CD4-positive, alpha-beta T cell (primary cell): ENCODE measurements at regions not wholly inside any gene's neighbourhood (a gene's known extent, or its start where the extent isn't known, plus 50 kb on each side); places are given as distances from the start of the nearest gene placed in this dataset.

Experiments used
- ATAC-seq: fragments of 200-7000 bp; cut with Tn5 transposase; one replicate; pipeline ENCODE4 v1.10.0; 2022; ENCODE audit warnings: mild to moderate bottlenecking; ENCODE audit not compliant: poor library complexity
- CTCF ChIA-PET: fragments of 350-600 bp; sonication (Branson Sonifier 250); formaldehyde crosslinking; loops from one replicate; lab custom pipeline; 2021; ENCODE audit warnings: antibody characterized with exemption, inconsistent platforms; lab: Charles Lee
- POLR2A ChIA-PET: fragments of 350-600 bp; sonication (Branson Sonifier 250); formaldehyde crosslinking; loops from one replicate; lab custom pipeline; 2021; ENCODE audit warnings: antibody characterized with exemption, inconsistent platforms; lab: Charles Lee
- DNase-seq, 14 experiments: peaks; one replicate each; pipeline ENCODE4 v3.0.0-alpha.2; 2013 to 2020; ENCODE audit warnings: mixed read lengths in 2 of 14
- H3K27ac ChIP-seq, 2 donors: one replicate each; pipeline versions ENCODE4 v1.5.1 to v1.7.0; 2013; ENCODE audit warnings: low read length in 2 of 2, low read depth in 1 of 2, mild to moderate bottlenecking in 1 of 2
- H3K27me3 ChIP-seq, 2 experiments: 1 replicate in 1 of 2; 2 replicates in 1 of 2; pipeline versions ENCODE4 v1.6.1 to v1.7.0; 2013; ENCODE audit warnings: low read length in 2 of 2, control low read depth in 1 of 2, mild to moderate bottlenecking in 1 of 2, moderate library complexity in 1 of 2; ENCODE audit not compliant: insufficient read depth in 2 of 2, control insufficient read depth in 1 of 2
- H3K36me3 ChIP-seq: one replicate; pipeline ENCODE4 v1.6.1; 2013; ENCODE audit warnings: low read length, control low read depth; ENCODE audit not compliant: insufficient read depth
- H3K4me1 ChIP-seq: one replicate; pipeline ENCODE4 v1.6.1; 2013; ENCODE audit warnings: low read length, control low read depth; ENCODE audit not compliant: insufficient read depth
- H3K4me3 ChIP-seq: one replicate; pipeline ENCODE4 v1.5.1; 2013; ENCODE audit warnings: mild to moderate bottlenecking, low read length, moderate library complexity
- H3K9me3 ChIP-seq, 2 experiments: 1 replicate in 1 of 2; 2 replicates in 1 of 2; pipeline versions ENCODE4 v1.6.1 to v1.7.0; 2013; ENCODE audit warnings: low read length in 2 of 2, mild to moderate bottlenecking in 2 of 2, control low read depth in 1 of 2, moderate library complexity in 1 of 2; ENCODE audit not compliant: control insufficient read depth in 1 of 2, insufficient read depth in 1 of 2
- H3K27ac Mint-ChIP-seq: one replicate; pipeline ENCODE4 v1.8.0; 2020; ENCODE audit warnings: mixed read lengths
- H3K27me3 Mint-ChIP-seq: one replicate; pipeline ENCODE4 v1.8.0; 2021; ENCODE audit warnings: mixed read lengths
- H3K36me3 Mint-ChIP-seq: one replicate; pipeline ENCODE4 v1.8.0; 2021; ENCODE audit warnings: low read depth, mixed read lengths
- H3K4me1 Mint-ChIP-seq: one replicate; pipeline ENCODE4 v1.8.0; 2021; ENCODE audit warnings: low read depth, mixed read lengths
- H3K4me3 Mint-ChIP-seq: one replicate; pipeline ENCODE4 v1.8.0; 2020; ENCODE audit warnings: mild to moderate bottlenecking, mixed read lengths
- H3K9me3 Mint-ChIP-seq: one replicate; pipeline ENCODE4 v1.8.0; 2020; ENCODE audit warnings: mixed read lengths
- intact Hi-C, 2 experiments: fragments of 100-400 bp; cut with DNase I in 1 of 2; cut with micrococcal nuclease in 1 of 2; formaldehyde crosslinking; loops; one replicate each; pipeline versions ENCODE4 v1.15.1 to v1.9.0; 2023 to 2025; cut with DNase I, micrococcal nuclease
- TF ChIP-seq, protein P1 (sequence below): fragments of 200-600 bp; IDR thresholded peaks from one replicate; pipeline ENCODE4 v1.8.0; 2022; ENCODE audit warnings: antibody characterized with exemption, mild to moderate bottlenecking

GRCh38 chr6:74676906-74677305, 528.9 kb downstream of the COL12A1 start:
- ATAC-seq (no peak), DNase-seq (no peak)
- no peaks in the 10 kb centered on the region for H3K9me3 ChIP-seq
- no peaks in the 10 kb centered on the region for H3K4me1 ChIP-seq
- ChIA-PET POLR2A (no interaction called here), CTCF (no interaction called here)
- TF ChIP-seq, protein P1, sequence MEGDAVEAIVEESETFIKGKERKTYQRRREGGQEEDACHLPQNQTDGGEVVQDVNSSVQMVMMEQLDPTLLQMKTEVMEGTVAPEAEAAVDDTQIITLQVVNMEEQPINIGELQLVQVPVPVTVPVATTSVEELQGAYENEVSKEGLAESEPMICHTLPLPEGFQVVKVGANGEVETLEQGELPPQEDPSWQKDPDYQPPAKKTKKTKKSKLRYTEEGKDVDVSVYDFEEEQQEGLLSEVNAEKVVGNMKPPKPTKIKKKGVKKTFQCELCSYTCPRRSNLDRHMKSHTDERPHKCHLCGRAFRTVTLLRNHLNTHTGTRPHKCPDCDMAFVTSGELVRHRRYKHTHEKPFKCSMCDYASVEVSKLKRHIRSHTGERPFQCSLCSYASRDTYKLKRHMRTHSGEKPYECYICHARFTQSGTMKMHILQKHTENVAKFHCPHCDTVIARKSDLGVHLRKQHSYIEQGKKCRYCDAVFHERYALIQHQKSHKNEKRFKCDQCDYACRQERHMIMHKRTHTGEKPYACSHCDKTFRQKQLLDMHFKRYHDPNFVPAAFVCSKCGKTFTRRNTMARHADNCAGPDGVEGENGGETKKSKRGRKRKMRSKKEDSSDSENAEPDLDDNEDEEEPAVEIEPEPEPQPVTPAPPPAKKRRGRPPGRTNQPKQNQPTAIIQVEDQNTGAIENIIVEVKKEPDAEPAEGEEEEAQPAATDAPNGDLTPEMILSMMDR = no peak
- no peaks in the 10 kb centered on the region for H3K36me3 ChIP-seq
- H3K36me3 Mint-ChIP-seq = no peaks in the 10 kb centered on the region
- H3K9me3 Mint-ChIP-seq = peaks cover 9% of the 10 kb centered on the region
- no peaks in the 10 kb centered on the region for H3K27me3 ChIP-seq
- intact Hi-C loops = no loop called here
- H3K27ac Mint-ChIP-seq = no peak overlapping the region
- no peak overlapping the region for H3K4me3 Mint-ChIP-seq
- no peak overlapping the region for H3K4me3 ChIP-seq
- H3K27me3 Mint-ChIP-seq = no peaks in the 10 kb centered on the region
- no peak overlapping the region for H3K27ac ChIP-seq
- H3K4me1 Mint-ChIP-seq = no peaks in the 10 kb centered on the region

GRCh38 chr6:74674377-74674776, 531.5 kb downstream of the COL12A1 start:
- TF ChIP-seq, protein P1 = no peak
- Mint-ChIP-seq H3K27me3 (no peaks in the 10 kb centered on the region), H3K27ac (no peak overlapping the region), H3K36me3 (no peaks in the 10 kb centered on the region), H3K4me3 (no peak overlapping the region), H3K4me1 (no peaks in the 10 kb centered on the region), H3K9me3 (peaks cover 3% of the 10 kb centered on the region)
- no peak for DNase-seq
- H3K27ac ChIP-seq = no peak overlapping the region
- intact Hi-C loops = no loop called here
- no peak overlapping the region for H3K4me3 ChIP-seq
- ChIA-PET POLR2A (no interaction called here), CTCF (no interaction called here)
- H3K9me3 ChIP-seq = no peaks in the 10 kb centered on the region
- no peaks in the 10 kb centered on the region for H3K27me3 ChIP-seq
- no peaks in the 10 kb centered on the region for H3K36me3 ChIP-seq
- no peak for ATAC-seq
- H3K4me1 ChIP-seq = no peaks in the 10 kb centered on the region

- Mint-ChIP-seq H3K36me3 (no peaks in the 10 kb centered on the region), H3K4me3 (no peak overlapping the region), H3K4me1 (no peaks in the 10 kb centered on the region), H3K27ac (no peak overlapping the region), H3K9me3 (peaks cover 12% of the 10 kb centered on the region), H3K27me3 (no peaks in the 10 kb centered on the region)
- Histone ChIP-seq H3K4me1 (no peaks in the 10 kb centered on the region), H3K9me3 (no peaks in the 10 kb centered on the region), H3K4me3 (no peak overlapping the region), H3K27ac (no peak overlapping the region), H3K27me3 (no peaks in the 10 kb centered on the region), H3K36me3 (no peaks in the 10 kb centered on the region)
- ChIA-PET CTCF (no interaction called here), POLR2A (no interaction called here)
- ATAC-seq (no peak), DNase-seq (no peak)
- TF ChIP-seq, protein P1 = no peak
- intact Hi-C loops = no loop called here
Measured at GRCh38 chr6:74671558-74672025, 534.3 kb downstream of the COL12A1 start.
